Glomerular visceral epithelial cell (primary cell): ENCODE measurements at regions not wholly inside any gene's neighbourhood (a gene's known extent, or its start where the extent isn't known, plus 50 kb on each side); places are given as distances from the start of the nearest gene placed in this dataset.
A peak's percentile ranks its signal among the peaks of the same experiment; 100 is the strongest.
"Not testable (repeated sequence)": the region's sequence is repeated elsewhere in the genome, so short reads cannot be mapped to it uniquely, and the experiment has no call there.

Source experiments
- DNase-seq: peaks from one replicate; pipeline ENCODE4 v3.0.0-alpha.2; 2016; ENCODE audit errors: extremely low spot score

- no peak for DNase-seq
These were observed 161.5 kb downstream of the NRIP1 start for GRCh38 chr21:14903172-14903865.

GRCh38 chr21:14901482-14901958, 163.3 kb downstream of the NRIP1 start:
- peak; percentile 96 for DNase-seq

- DNase-seq = no peak
These were observed 164.2 kb downstream of the NRIP1 start for GRCh38 chr21:14900611-14901010.

GRCh38 chr21:14900058-14900457, 164.7 kb downstream of the NRIP1 start:
- peak; percentile 72 for DNase-seq

GRCh38 chr21:14895792-14896191, 169.0 kb downstream of the NRIP1 start:
- DNase-seq = no peak

GRCh38 chr21:14890141-14890540, 174.7 kb downstream of the NRIP1 start:
- DNase-seq = no peak

- peak; percentile 85 for DNase-seq
These were observed 175.6 kb downstream of the NRIP1 start for GRCh38 chr21:14889080-14889810.

GRCh38 chr21:14888202-14888601, 176.6 kb downstream of the NRIP1 start:
- no peak for DNase-seq

GRCh38 chr21:14886001-14886400, 178.8 kb downstream of the NRIP1 start:
- no peak for DNase-seq

GRCh38 chr21:14883351-14883750, 181.4 kb downstream of the NRIP1 start:
- DNase-seq = no peak

- DNase-seq = not testable (repeated sequence)
These were observed 182.3 kb downstream of the NRIP1 start for GRCh38 chr21:14882545-14882944.

- DNase-seq = no peak
These were observed 182.8 kb downstream of the NRIP1 start for GRCh38 chr21:14881863-14882499.

- DNase-seq = peak; percentile 64
These were observed 183.9 kb downstream of the NRIP1 start for GRCh38 chr21:14880922-14881321.

- no peak for DNase-seq
These were observed 185.3 kb downstream of the NRIP1 start for GRCh38 chr21:14879458-14879857.

- DNase-seq = no peak
These were observed 185.8 kb downstream of the NRIP1 start for GRCh38 chr21:14878971-14879370.

GRCh38 chr21:14877581-14878228, 187.1 kb downstream of the NRIP1 start:
- DNase-seq = peak; percentile 86

- no peak for DNase-seq
These were observed 188.3 kb downstream of the NRIP1 start for GRCh38 chr21:14876524-14876840.

- DNase-seq = peak; percentile 92
These were observed 188.9 kb downstream of the NRIP1 start for GRCh38 chr21:14875704-14876523.

GRCh38 chr21:14875186-14875585, 189.6 kb downstream of the NRIP1 start:
- no peak for DNase-seq

- no peak for DNase-seq
These were observed 190.4 kb downstream of the NRIP1 start for GRCh38 chr21:14874379-14874778.

GRCh38 chr21:14871861-14872260, 192.9 kb downstream of the NRIP1 start:
- DNase-seq = no peak

- DNase-seq = no peak
These were observed 194.0 kb downstream of the NRIP1 start for GRCh38 chr21:14870853-14871149.
